OCI-LY1 (cell line): ENCODE measurements at regions not wholly inside any gene's neighbourhood (a gene's known extent, or its start where the extent isn't known, plus 50 kb on each side); places are given as distances from the start of the nearest gene placed in this dataset.

Experiments used
- H2AFZ ChIP-seq: fragments of 200-600 bp; sonication (generic), shearing (Covaris generic); 2 replicates; pipeline ENCODE4 v1.6.0; 2014; ENCODE audit warnings: antibody characterized with exemption, mild to moderate bottlenecking, low read length
- H3F3A ChIP-seq: fragments of 200-600 bp; sonication (generic), shearing (Covaris generic); 2 replicates; pipeline ENCODE4 v1.6.0; 2014; ENCODE audit warnings: mild to moderate bottlenecking, antibody characterized with exemption, low read length, moderate library complexity; ENCODE audit not compliant: insufficient read depth
- H3K27ac ChIP-seq: fragments of 200-600 bp; sonication (generic); 2 replicates; pipeline ENCODE4 v1.5.1; 2014; ENCODE audit warnings: low read length, mixed run types, mild to moderate bottlenecking, low read depth; ENCODE audit not compliant: poor library complexity, severe bottlenecking
- H3K27me3 ChIP-seq: fragments of 200-600 bp; sonication (generic); 2 replicates; pipeline ENCODE4 v1.6.0; 2014; ENCODE audit warnings: antibody characterized with exemption, mild to moderate bottlenecking, low read length, moderate library complexity; ENCODE audit not compliant: insufficient read depth
- H3K36me3 ChIP-seq: fragments of 200-600 bp; sonication (generic); 2 replicates; pipeline ENCODE4 v1.6.1; 2014; ENCODE audit warnings: mild to moderate bottlenecking, antibody characterized with exemption, low read length, moderate library complexity, mixed read lengths; ENCODE audit not compliant: insufficient read depth
- H3K4me1 ChIP-seq: fragments of 200-600 bp; sonication (generic); 2 replicates; pipeline ENCODE4 v1.5.1; 2014; ENCODE audit warnings: mild to moderate bottlenecking, low read length, moderate library complexity; ENCODE audit not compliant: insufficient read depth, severe bottlenecking
- H3K4me2 ChIP-seq: fragments of 200-600 bp; sonication (generic), shearing (Covaris generic); 2 replicates; pipeline ENCODE4 v1.6.1; 2014; ENCODE audit warnings: low read length
- H3K4me3 ChIP-seq: fragments of 200-600 bp; sonication (generic); 2 replicates; pipeline ENCODE4 v1.5.1; 2014; ENCODE audit warnings: low read length, low read depth, mild to moderate bottlenecking, mixed read lengths; ENCODE audit not compliant: poor library complexity, severe bottlenecking
- H3K79me2 ChIP-seq: fragments of 200-600 bp; shearing (Covaris generic); 2 replicates; pipeline ENCODE4 v1.6.1; 2016; ENCODE audit warnings: mixed run types, low read length, mixed read lengths; ENCODE audit not compliant: insufficient read depth
- H3K9ac ChIP-seq: fragments of 200-600 bp; sonication (generic), shearing (Covaris generic); 2 replicates; pipeline ENCODE4 v1.6.1; 2014; ENCODE audit warnings: mild to moderate bottlenecking, low read length, mixed read lengths
- H3K9me2 ChIP-seq: fragments of 200-600 bp; sonication (generic), shearing (Covaris generic); 2 replicates; pipeline ENCODE4 v1.6.1; 2014; ENCODE audit warnings: low read depth, mild to moderate bottlenecking, low read length, mixed read lengths
- H3K9me3 ChIP-seq: fragments of 200-600 bp; shearing (Covaris generic); 2 replicates; pipeline ENCODE4 v1.6.1; 2014; ENCODE audit warnings: low read length, mixed read lengths
- H4K20me1 ChIP-seq: fragments of 200-600 bp; sonication (generic), shearing (Covaris generic); 2 replicates; pipeline ENCODE4 v1.6.0; 2016; ENCODE audit warnings: mild to moderate bottlenecking, low read length; ENCODE audit not compliant: insufficient read depth
- CTCF ChIP-seq: fragments of 200-600 bp; sonication (generic), shearing (Covaris generic); IDR thresholded peaks from 2 replicates; pipeline ENCODE4 v1.5.1; 2017; ENCODE audit warnings: mild to moderate bottlenecking, antibody characterized with exemption, low read length, moderate library complexity, mixed read lengths
- EZH2 ChIP-seq: fragments of 200-600 bp; sonication (generic), shearing (Covaris generic); IDR thresholded peaks from 2 replicates; pipeline ENCODE4 v1.8.0; 2017; ENCODE audit warnings: borderline replicate concordance, mixed run types, mild to moderate bottlenecking, antibody characterized with exemption, low read length, moderate library complexity, mixed read lengths

- no peak overlapping the region for H3K4me3 ChIP-seq
- no peaks in the 10 kb centered on the region for H3K36me3 ChIP-seq
- peak overlapping the region; percentile 88; the same call in 1 of the 2 replicates for H2AFZ ChIP-seq
- no peak overlapping the region for H3K4me2 ChIP-seq
- no peaks in the 10 kb centered on the region for H3K4me1 ChIP-seq
- no peaks in the 10 kb centered on the region for H4K20me1 ChIP-seq
- no peaks in the 10 kb centered on the region for H3K9me3 ChIP-seq
- H3K27me3 ChIP-seq = no peaks in the 10 kb centered on the region
- no peaks in the 10 kb centered on the region for H3K79me2 ChIP-seq
- no peak overlapping the region for H3K27ac ChIP-seq
- H3F3A ChIP-seq = no peaks in the 10 kb centered on the region
- H3K9me2 ChIP-seq = no peaks in the 10 kb centered on the region
- H3K9ac ChIP-seq = no peak overlapping the region
- TF ChIP-seq EZH2 (no peak), CTCF (no peak)
Measured at GRCh38 chr2:155309483-155309882, 611.0 kb downstream of the KCNJ3 start.

- Histone ChIP-seq H3K4me1 (no peaks in the 10 kb centered on the region), H3K9me3 (no peaks in the 10 kb centered on the region), H3K9ac (no peak overlapping the region), H3K4me3 (no peak overlapping the region), H3K27me3 (no peaks in the 10 kb centered on the region), H3F3A (no peaks in the 10 kb centered on the region), H3K79me2 (no peaks in the 10 kb centered on the region), H4K20me1 (no peaks in the 10 kb centered on the region), H2AFZ (no peak overlapping the region), H3K9me2 (no peaks in the 10 kb centered on the region), H3K27ac (no peak overlapping the region), H3K36me3 (no peaks in the 10 kb centered on the region), H3K4me2 (no peak overlapping the region)
- TF ChIP-seq EZH2 = no peak
- TF ChIP-seq CTCF = no peak
Measured at GRCh38 chr2:155308367-155309009, 610.0 kb downstream of the KCNJ3 start.

GRCh38 chr2:155301221-155301620 is 602.7 kb downstream of the KCNJ3 start:
- H3K9me2 ChIP-seq = no peaks in the 10 kb centered on the region

More at GRCh38 chr2:155301221-155301620, 602.7 kb downstream of the KCNJ3 start:
- H4K20me1 ChIP-seq = no peaks in the 10 kb centered on the region
- TF ChIP-seq CTCF (no peak), EZH2 (no peak)
- H2AFZ ChIP-seq = no peak overlapping the region
- H3K4me1 ChIP-seq = peaks cover 8% of the 10 kb centered on the region
- no peak overlapping the region for H3K4me3 ChIP-seq
- H3F3A ChIP-seq = no peaks in the 10 kb centered on the region
- H3K79me2 ChIP-seq = no peaks in the 10 kb centered on the region
- H3K4me2 ChIP-seq = no peak overlapping the region
- H3K27ac ChIP-seq = no peak overlapping the region
- no peaks in the 10 kb centered on the region for H3K9me3 ChIP-seq
- no peaks in the 10 kb centered on the region for H3K27me3 ChIP-seq
- H3K36me3 ChIP-seq = no peaks in the 10 kb centered on the region
- H3K9ac ChIP-seq = no peak overlapping the region
